ENCODE measurements at regions not wholly inside any gene's neighbourhood (a gene's known extent, or its start where the extent isn't known, plus 50 kb on each side); places are given as distances from the start of the nearest gene placed in this dataset.

- no peak for TF ChIP-seq ZFX (IDR thresholded peaks at IDR 0.05)
- TF ChIP-seq CTCF (conservative IDR thresholded peaks at IDR 0.05) = no peak
- H3K27ac ChIP-seq = no peak overlapping the region
These were observed 229.4 kb downstream of the ALDH8A1 start for GRCh38 chr6:134720353-134721059.

GRCh38 chr6:134719911-134720310, 230.0 kb downstream of the ALDH8A1 start:
- TF ChIP-seq ZFX (IDR thresholded peaks at IDR 0.05) (no peak), CTCF (conservative IDR thresholded peaks at IDR 0.05) (no peak)

GRCh38 chr6:134719286-134719685, 230.6 kb downstream of the ALDH8A1 start:
- no peak overlapping the region for H3K27ac ChIP-seq
- TF ChIP-seq ZFX (IDR thresholded peaks at IDR 0.05) (no peak), CTCF (conservative IDR thresholded peaks at IDR 0.05) (no peak)

More at GRCh38 chr6:134719911-134720310, 230.0 kb downstream of the ALDH8A1 start:
- no peak overlapping the region for H3K27ac ChIP-seq

- H3K27ac ChIP-seq = no peak overlapping the region
- TF ChIP-seq CTCF (conservative IDR thresholded peaks at IDR 0.05) = no peak
- TF ChIP-seq ZFX (IDR thresholded peaks at IDR 0.05) = no peak
These were observed 235.2 kb downstream of the ALDH8A1 start for GRCh38 chr6:134714679-134715078.

- no peak for TF ChIP-seq ZFX (IDR thresholded peaks at IDR 0.05)
- TF ChIP-seq CTCF (conservative IDR thresholded peaks at IDR 0.05) = no peak
- H3K27ac ChIP-seq = no peak overlapping the region
These were observed 235.8 kb downstream of the ALDH8A1 start for GRCh38 chr6:134714113-134714512.

- no peak overlapping the region for H3K27ac ChIP-seq
- TF ChIP-seq ZFX (IDR thresholded peaks at IDR 0.05) = no peak
- TF ChIP-seq CTCF (conservative IDR thresholded peaks at IDR 0.05) = no peak
These were observed 237.6 kb downstream of the ALDH8A1 start for GRCh38 chr6:134712311-134712710.

- TF ChIP-seq ZFX (IDR thresholded peaks at IDR 0.05) (no peak), CTCF (conservative IDR thresholded peaks at IDR 0.05) (no peak)
- H3K27ac ChIP-seq = no peak overlapping the region
These were observed 241.8 kb downstream of the ALDH8A1 start for GRCh38 chr6:134708079-134708478.
